ENCODE measurements at regions not wholly inside any gene's neighbourhood (a gene's known extent, or its start where the extent isn't known, plus 50 kb on each side); places are given as distances from the start of the nearest gene placed in this dataset.

- Histone ChIP-seq H3K4me2 (ENCODE audit: low read length) (no peak overlapping the region), H2AFZ (ENCODE audit: low read depth, low read length, poor library complexity, severe bottlenecking) (no peak overlapping the region), H3K4me1 (ENCODE audit: control insufficient read depth in 1 of 2, insufficient read depth in 2 of 2, low read length in 2 of 2) (no peaks in the 10 kb centered on the region), H3K79me2 (ENCODE audit: insufficient read depth, low read length) (no peaks in the 10 kb centered on the region), H3K36me3 (ENCODE audit: control insufficient read depth in 1 of 2, insufficient read depth in 2 of 2, low read length in 2 of 2) (no peaks in the 10 kb centered on the region), H4K20me1 (ENCODE audit: insufficient read depth) (no peaks in the 10 kb centered on the region), H3K9me3 (ENCODE audit: control insufficient read depth in 1 of 2, insufficient read depth in 1 of 2, low read depth in 1 of 2, low read length in 2 of 2) (no peaks in the 10 kb centered on the region), H3K4me3 (replicated peaks in 1 of 2; ENCODE audit: low read depth in 1 of 2, low read length in 2 of 2) (no peak overlapping the region), H3K9ac (ENCODE audit: low read length) (no peak overlapping the region), H3K27me3 (ENCODE audit: insufficient read depth, low read length) (peaks cover 34% of the 10 kb centered on the region), H3K9me2 (ENCODE audit: insufficient read depth) (no peaks in the 10 kb centered on the region), H3K27ac (ENCODE audit: low read depth, low read length) (no peak overlapping the region)
- ATAC-seq = no peak
- CTCF ChIA-PET = no interaction called here
- DNase-seq (ENCODE audit: low read depth, low spot score) = no peak
- no TSS peak for BruUV-seq (replicated peaks)
- RAD21 ChIA-PET (ENCODE audit: low non-redundant PET in 1 of 2, low total read pairs in 2 of 2, uncharacterized antibody in 2 of 2, unreplicated experiment in 2 of 2) = no interaction called here
- POLR2A ChIA-PET = no interaction called here
- TF ChIP-seq CBX3 (IDR thresholded peaks at IDR 0.05; ENCODE audit: low read depth) (no peak), SIN3A (IDR thresholded peaks at IDR 0.05; ENCODE audit: low read depth) (no peak), EGR1 (IDR thresholded peaks at IDR 0.05; ENCODE audit: low read depth) (no peak), POLR2AphosphoS5 (IDR thresholded peaks at IDR 0.05; ENCODE audit: low read depth, low read length) (no peak), POLR2A (IDR thresholded peaks at IDR 0.05; ENCODE audit: borderline replicate concordance, extremely low read depth, insufficient read depth, insufficient read length) (no peak), ELF1 (IDR thresholded peaks at IDR 0.05; ENCODE audit: borderline replicate concordance, low read depth) (no peak), YY1 (IDR thresholded peaks at IDR 0.05; ENCODE audit: extremely low read depth, insufficient replicate concordance, low read depth, low read length) (no peak)
- TF ChIP-seq, protein P1, sequence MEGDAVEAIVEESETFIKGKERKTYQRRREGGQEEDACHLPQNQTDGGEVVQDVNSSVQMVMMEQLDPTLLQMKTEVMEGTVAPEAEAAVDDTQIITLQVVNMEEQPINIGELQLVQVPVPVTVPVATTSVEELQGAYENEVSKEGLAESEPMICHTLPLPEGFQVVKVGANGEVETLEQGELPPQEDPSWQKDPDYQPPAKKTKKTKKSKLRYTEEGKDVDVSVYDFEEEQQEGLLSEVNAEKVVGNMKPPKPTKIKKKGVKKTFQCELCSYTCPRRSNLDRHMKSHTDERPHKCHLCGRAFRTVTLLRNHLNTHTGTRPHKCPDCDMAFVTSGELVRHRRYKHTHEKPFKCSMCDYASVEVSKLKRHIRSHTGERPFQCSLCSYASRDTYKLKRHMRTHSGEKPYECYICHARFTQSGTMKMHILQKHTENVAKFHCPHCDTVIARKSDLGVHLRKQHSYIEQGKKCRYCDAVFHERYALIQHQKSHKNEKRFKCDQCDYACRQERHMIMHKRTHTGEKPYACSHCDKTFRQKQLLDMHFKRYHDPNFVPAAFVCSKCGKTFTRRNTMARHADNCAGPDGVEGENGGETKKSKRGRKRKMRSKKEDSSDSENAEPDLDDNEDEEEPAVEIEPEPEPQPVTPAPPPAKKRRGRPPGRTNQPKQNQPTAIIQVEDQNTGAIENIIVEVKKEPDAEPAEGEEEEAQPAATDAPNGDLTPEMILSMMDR (IDR thresholded peaks at IDR 0.05 in 2 of 3, conservative IDR thresholded peaks at IDR 0.05 in 1 of 3; ENCODE audit: borderline replicate concordance in 1 of 3, insufficient read depth in 1 of 3, low read depth in 2 of 3, low read length in 2 of 3) = no peak
- TF ChIP-seq, protein P2, sequence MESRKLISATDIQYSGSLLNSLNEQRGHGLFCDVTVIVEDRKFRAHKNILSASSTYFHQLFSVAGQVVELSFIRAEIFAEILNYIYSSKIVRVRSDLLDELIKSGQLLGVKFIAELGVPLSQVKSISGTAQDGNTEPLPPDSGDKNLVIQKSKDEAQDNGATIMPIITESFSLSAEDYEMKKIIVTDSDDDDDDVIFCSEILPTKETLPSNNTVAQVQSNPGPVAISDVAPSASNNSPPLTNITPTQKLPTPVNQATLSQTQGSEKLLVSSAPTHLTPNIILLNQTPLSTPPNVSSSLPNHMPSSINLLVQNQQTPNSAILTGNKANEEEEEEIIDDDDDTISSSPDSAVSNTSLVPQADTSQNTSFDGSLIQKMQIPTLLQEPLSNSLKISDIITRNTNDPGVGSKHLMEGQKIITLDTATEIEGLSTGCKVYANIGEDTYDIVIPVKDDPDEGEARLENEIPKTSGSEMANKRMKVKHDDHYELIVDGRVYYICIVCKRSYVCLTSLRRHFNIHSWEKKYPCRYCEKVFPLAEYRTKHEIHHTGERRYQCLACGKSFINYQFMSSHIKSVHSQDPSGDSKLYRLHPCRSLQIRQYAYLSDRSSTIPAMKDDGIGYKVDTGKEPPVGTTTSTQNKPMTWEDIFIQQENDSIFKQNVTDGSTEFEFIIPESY (IDR thresholded peaks at IDR 0.05; ENCODE audit: extremely low read depth, insufficient replicate concordance, low read length) = no peak
- intact Hi-C loops (cut with micrococcal nuclease) = no loop called here
Observed at GRCh38 chr1:37338658-37339057, 135.7 kb upstream of the ZC3H12A start.

Data from HCT116 (cell line).